ENCODE measurements at regions not wholly inside any gene's neighbourhood (a gene's known extent, or its start where the extent isn't known, plus 50 kb on each side); places are given as distances from the start of the nearest gene placed in this dataset.

DNA sequence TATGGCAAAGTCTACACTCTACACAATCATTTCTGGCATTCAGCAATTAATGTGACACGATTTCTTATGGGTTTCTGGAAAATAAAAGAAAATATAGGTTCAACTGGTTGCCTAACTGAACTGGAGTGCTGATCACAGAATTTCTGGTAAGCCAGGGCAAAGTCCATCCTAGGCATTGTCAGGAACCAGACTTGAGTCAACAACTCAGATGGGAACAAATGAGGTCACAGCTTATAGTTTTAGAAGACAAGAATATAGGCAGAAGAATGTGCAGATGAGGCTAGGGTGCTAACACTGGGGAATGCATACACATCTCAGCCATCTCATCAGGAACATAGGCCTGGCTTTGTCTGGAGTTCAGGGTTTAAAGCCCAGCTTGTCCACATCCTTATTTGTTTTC, 317.2 kb upstream of the ID2 start:
- TF ChIP-seq, protein P1, sequence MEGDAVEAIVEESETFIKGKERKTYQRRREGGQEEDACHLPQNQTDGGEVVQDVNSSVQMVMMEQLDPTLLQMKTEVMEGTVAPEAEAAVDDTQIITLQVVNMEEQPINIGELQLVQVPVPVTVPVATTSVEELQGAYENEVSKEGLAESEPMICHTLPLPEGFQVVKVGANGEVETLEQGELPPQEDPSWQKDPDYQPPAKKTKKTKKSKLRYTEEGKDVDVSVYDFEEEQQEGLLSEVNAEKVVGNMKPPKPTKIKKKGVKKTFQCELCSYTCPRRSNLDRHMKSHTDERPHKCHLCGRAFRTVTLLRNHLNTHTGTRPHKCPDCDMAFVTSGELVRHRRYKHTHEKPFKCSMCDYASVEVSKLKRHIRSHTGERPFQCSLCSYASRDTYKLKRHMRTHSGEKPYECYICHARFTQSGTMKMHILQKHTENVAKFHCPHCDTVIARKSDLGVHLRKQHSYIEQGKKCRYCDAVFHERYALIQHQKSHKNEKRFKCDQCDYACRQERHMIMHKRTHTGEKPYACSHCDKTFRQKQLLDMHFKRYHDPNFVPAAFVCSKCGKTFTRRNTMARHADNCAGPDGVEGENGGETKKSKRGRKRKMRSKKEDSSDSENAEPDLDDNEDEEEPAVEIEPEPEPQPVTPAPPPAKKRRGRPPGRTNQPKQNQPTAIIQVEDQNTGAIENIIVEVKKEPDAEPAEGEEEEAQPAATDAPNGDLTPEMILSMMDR (IDR thresholded peaks at IDR 0.05) = no peak
- TF ChIP-seq EZH2 (IDR thresholded peaks at IDR 0.05) = no peak
